ENCODE measurements at regions not wholly inside any gene's neighbourhood (a gene's known extent, or its start where the extent isn't known, plus 50 kb on each side); places are given as distances from the start of the nearest gene placed in this dataset.

GRCh38 chr2:236365258-236366048 lies 101.2 kb upstream of the ASB18 start:
- TF ChIP-seq, protein P1, sequence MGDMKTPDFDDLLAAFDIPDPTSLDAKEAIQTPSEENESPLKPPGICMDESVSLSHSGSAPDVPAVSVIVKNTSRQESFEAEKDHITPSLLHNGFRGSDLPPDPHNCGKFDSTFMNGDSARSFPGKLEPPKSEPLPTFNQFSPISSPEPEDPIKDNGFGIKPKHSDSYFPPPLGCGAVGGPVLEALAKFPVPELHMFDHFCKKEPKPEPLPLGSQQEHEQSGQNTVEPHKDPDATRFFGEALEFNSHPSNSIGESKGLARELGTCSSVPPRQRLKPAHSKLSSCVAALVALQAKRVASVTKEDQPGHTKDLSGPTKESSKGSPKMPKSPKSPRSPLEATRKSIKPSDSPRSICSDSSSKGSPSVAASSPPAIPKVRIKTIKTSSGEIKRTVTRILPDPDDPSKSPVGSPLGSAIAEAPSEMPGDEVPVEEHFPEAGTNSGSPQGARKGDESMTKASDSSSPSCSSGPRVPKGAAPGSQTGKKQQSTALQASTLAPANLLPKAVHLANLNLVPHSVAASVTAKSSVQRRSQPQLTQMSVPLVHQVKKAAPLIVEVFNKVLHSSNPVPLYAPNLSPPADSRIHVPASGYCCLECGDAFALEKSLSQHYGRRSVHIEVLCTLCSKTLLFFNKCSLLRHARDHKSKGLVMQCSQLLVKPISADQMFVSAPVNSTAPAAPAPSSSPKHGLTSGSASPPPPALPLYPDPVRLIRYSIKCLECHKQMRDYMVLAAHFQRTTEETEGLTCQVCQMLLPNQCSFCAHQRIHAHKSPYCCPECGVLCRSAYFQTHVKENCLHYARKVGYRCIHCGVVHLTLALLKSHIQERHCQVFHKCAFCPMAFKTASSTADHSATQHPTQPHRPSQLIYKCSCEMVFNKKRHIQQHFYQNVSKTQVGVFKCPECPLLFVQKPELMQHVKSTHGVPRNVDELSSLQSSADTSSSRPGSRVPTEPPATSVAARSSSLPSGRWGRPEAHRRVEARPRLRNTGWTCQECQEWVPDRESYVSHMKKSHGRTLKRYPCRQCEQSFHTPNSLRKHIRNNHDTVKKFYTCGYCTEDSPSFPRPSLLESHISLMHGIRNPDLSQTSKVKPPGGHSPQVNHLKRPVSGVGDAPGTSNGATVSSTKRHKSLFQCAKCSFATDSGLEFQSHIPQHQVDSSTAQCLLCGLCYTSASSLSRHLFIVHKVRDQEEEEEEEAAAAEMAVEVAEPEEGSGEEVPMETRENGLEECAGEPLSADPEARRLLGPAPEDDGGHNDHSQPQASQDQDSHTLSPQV (IDR thresholded peaks at IDR 0.05), result no peak
- TF ChIP-seq SMC3 (IDR thresholded peaks at IDR 0.05; ENCODE audit: borderline replicate concordance, low read length) (no peak), CTCF (IDR thresholded peaks at IDR 0.05 in 2 of 3, conservative IDR thresholded peaks at IDR 0.05 in 1 of 3; ENCODE audit: control insufficient read depth in 2 of 3, extremely low read depth in 1 of 3, insufficient read depth in 1 of 3, low read depth in 3 of 3, low read length in 3 of 3) (no peak), YBX1 (IDR thresholded peaks at IDR 0.05) (no peak)
- TF ChIP-seq, protein P2, sequence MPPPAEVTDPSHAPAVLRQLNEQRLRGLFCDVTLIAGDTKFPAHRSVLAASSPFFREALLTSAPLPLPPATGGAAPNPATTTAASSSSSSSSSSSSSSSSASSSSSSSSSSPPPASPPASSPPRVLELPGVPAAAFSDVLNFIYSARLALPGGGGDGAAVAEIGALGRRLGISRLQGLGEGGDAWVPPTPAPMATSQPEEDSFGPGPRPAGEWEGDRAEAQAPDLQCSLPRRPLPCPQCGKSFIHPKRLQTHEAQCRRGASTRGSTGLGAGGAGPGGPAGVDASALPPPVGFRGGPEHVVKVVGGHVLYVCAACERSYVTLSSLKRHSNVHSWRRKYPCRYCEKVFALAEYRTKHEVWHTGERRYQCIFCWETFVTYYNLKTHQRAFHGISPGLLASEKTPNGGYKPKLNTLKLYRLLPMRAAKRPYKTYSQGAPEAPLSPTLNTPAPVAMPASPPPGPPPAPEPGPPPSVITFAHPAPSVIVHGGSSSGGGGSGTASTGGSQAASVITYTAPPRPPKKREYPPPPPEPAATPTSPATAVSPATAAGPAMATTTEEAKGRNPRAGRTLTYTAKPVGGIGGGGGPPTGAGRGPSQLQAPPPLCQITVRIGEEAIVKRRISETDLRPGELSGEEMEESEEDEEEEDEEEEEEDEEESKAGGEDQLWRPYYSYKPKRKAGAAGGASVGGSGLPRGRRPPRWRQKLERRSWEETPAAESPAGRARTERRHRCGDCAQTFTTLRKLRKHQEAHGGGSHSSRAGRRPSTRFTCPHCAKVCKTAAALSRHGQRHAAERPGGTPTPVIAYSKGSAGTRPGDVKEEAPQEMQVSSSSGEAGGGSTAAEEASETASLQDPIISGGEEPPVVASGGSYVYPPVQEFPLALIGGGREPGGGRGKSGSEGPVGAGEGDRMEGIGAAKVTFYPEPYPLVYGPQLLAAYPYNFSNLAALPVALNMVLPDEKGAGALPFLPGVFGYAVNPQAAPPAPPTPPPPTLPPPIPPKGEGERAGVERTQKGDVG (CRISPR knock-in tag; IDR thresholded peaks at IDR 0.05), result no peak
